ENCODE measurements at regions not wholly inside any gene's neighbourhood (a gene's known extent, or its start where the extent isn't known, plus 50 kb on each side); places are given as distances from the start of the nearest gene placed in this dataset.
A peak's percentile ranks its signal among the peaks of the same experiment; 100 is the strongest.

DNA sequence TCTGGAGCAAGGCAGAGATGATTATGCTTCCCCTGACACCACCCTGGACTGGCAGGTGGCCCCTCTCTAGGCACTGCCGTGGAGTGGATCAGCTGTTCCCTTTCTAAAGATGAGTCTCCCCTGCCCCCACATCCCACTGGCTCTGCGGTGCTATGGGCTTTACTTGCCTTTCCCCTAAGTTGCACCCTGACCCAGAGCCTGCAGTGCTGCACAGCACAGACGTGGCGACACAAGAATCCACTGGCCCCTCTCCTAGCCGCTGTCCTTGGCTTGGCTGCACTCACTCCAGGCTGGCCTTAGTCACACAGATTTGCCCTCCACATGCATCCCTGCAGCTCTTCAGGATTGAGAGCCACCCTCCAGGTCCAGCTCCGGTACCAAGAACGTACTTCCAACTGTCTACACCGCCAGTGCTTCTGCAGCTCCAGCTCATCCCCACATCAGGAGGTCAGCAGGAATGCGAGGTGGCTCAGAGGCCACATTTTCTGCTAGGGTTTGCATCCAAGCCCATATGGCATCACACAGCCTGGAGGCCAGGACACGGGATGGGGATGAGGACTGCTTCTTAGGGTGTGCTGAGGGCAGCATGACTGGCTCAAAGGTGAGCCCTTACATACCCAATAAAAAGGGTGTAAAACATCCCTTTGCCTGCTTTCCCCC lies 82.4 kb upstream of the RASGRF1 start:
- ATAC-seq (no peak), DNase-seq (no peak)
- H3K4me1 ChIP-seq, result peaks cover 4% of the 10 kb centered on the region
- TF ChIP-seq, protein P1, sequence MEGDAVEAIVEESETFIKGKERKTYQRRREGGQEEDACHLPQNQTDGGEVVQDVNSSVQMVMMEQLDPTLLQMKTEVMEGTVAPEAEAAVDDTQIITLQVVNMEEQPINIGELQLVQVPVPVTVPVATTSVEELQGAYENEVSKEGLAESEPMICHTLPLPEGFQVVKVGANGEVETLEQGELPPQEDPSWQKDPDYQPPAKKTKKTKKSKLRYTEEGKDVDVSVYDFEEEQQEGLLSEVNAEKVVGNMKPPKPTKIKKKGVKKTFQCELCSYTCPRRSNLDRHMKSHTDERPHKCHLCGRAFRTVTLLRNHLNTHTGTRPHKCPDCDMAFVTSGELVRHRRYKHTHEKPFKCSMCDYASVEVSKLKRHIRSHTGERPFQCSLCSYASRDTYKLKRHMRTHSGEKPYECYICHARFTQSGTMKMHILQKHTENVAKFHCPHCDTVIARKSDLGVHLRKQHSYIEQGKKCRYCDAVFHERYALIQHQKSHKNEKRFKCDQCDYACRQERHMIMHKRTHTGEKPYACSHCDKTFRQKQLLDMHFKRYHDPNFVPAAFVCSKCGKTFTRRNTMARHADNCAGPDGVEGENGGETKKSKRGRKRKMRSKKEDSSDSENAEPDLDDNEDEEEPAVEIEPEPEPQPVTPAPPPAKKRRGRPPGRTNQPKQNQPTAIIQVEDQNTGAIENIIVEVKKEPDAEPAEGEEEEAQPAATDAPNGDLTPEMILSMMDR (IDR thresholded peaks at IDR 0.05), result no peak
- no peak for TF ChIP-seq POLR2A (IDR thresholded peaks at IDR 0.05)
- no peak overlapping the region for H3K4me3 ChIP-seq
- whole genome bisulfite sequencing, 2 donors, result 80% methylated on average over 10 of the region's 10 CpGs
- no peak overlapping the region for H3K27ac ChIP-seq
- intact Hi-C loops (cut with DNase I), result no loop called here
- no peaks in the 10 kb centered on the region for H3K36me3 ChIP-seq (replicated peaks in 1 of 2; ENCODE audit: insufficient read depth in 1 of 2, low read depth in 2 of 2)
- H3K9me3 ChIP-seq, result no peaks in the 10 kb centered on the region
- no peaks in the 10 kb centered on the region for H3K27me3 ChIP-seq

DNA sequence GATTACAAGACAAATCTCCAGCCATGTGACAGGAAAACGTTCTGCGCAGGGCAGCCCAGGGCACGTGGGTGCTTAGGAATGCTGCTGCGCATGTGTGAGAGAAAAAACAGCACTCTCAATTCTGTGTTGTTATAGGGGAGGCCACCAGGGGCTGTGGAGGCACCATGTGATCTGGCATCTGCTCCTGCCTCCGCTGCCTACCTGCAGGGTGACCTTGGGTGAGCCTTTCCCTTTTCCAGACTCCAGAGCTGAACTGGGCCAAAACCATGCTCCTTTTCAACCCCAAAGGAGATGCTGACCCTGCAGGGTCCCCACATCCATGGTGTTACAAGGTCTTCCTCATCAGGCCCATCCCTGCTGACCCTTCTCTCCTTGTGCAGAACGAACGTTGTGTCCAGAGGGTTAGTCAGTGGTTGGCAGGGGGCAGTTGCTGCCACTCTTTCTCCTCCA lies 81.5 kb upstream of the RASGRF1 start:
- DNase-seq (peak; percentile 33 to 59 (median 46)), ATAC-seq (peak; percentile 21)
- H3K9me3 ChIP-seq, result no peaks in the 10 kb centered on the region
- H3K36me3 ChIP-seq (replicated peaks in 1 of 2; ENCODE audit: insufficient read depth in 1 of 2, low read depth in 2 of 2), result no peaks in the 10 kb centered on the region
- no peak overlapping the region for H3K4me3 ChIP-seq
- intact Hi-C loops (cut with DNase I), result no loop called here
- H3K4me1 ChIP-seq, result peaks cover 4% of the 10 kb centered on the region
- no peak overlapping the region for H3K27ac ChIP-seq
- no peaks in the 10 kb centered on the region for H3K27me3 ChIP-seq
- TF ChIP-seq POLR2A (IDR thresholded peaks at IDR 0.05), result no peak
- TF ChIP-seq, protein P1 (IDR thresholded peaks at IDR 0.05), result peak in 4 of 7 experiments; percentile 22 to 33 (median 24)
- WGBS, 2 donors, result 28 to 34% methylated on average over 6 to 7 of the region's 7 CpGs

DNA sequence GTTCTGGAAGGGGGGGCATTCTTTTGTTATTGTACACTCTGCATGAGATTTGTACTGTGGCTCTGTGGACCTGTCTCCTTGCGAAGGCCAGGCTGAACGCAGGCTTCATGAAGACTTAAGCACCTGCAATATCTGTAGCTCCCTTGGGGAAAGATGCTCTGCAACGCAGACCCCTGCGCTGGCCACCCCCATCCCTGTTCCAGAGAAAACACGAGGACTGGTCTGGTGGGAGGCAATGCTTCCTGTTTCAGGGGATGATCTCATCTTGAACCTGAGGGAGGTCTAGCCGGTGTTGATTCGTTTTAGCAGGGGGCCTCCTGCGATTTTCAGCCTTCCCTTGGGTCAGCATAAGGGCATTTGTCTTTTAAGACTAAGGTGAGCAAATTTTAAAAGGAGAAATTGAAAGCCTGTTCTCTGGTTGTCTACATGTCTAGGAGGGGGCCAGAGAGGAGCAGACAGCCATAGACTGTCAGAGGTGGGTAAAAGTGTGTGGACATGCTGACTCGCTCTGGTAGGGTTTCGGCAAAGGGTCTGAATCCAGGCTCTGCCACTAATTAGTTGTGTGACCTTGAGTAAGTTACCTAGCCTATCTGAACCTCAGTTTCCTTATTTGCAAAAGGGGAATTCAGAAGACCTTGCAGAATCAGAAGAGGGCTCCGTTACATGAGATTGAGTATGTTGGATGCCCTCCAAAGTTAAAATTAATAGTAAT lies 80.9 kb upstream of the RASGRF1 start:
- no peaks in the 10 kb centered on the region for H3K36me3 ChIP-seq (replicated peaks in 1 of 2; ENCODE audit: insufficient read depth in 1 of 2, low read depth in 2 of 2)
- DNase-seq (no peak), ATAC-seq (no peak)
- TF ChIP-seq, protein P1 (IDR thresholded peaks at IDR 0.05), result no peak
- TF ChIP-seq POLR2A (IDR thresholded peaks at IDR 0.05), result no peak
- H3K9me3 ChIP-seq, result no peaks in the 10 kb centered on the region
- intact Hi-C loops (cut with DNase I), result no loop called here
- peaks cover 4% of the 10 kb centered on the region for H3K4me1 ChIP-seq
- no peaks in the 10 kb centered on the region for H3K27me3 ChIP-seq
- 47 to 58% methylated on average over 9 to 11 of the region's 11 CpGs for WGBS, 2 donors
- no peak overlapping the region for H3K4me3 ChIP-seq
- H3K27ac ChIP-seq, result no peak overlapping the region

DNA sequence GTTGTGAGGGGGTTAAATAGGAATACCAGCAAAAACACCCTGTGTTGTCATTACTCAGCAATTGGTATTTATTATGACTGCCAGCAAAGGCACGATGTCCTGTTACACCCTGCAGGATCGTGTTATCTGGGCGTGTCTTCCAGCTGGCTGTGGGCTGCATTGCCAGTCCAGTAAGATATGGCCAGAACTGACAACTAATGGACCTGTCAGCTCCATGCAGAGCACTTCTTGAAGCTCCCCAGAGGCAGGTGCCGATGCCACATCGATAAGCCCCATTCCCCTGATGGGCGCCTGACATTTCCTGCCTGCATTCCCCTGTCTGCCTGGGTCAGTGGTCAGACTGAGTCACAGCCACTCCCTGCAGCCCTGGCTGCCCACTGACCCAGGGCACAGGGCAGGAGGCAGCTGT lies 79.7 kb upstream of the RASGRF1 start:
- DNase-seq (no peak), ATAC-seq (no peak)
- no peak overlapping the region for H3K27ac ChIP-seq
- intact Hi-C loops (cut with DNase I), result no loop called here
- H3K9me3 ChIP-seq, result no peaks in the 10 kb centered on the region
- no peaks in the 10 kb centered on the region for H3K36me3 ChIP-seq (replicated peaks in 1 of 2; ENCODE audit: insufficient read depth in 1 of 2, low read depth in 2 of 2)
- H3K4me3 ChIP-seq, result no peak overlapping the region
- peaks cover 4% of the 10 kb centered on the region for H3K4me1 ChIP-seq
- 20 to 25% methylated on average over 3 to 6 of the region's 6 CpGs for WGBS, 2 donors
- H3K27me3 ChIP-seq, result no peaks in the 10 kb centered on the region
- TF ChIP-seq, protein P1 (IDR thresholded peaks at IDR 0.05), result no peak
- TF ChIP-seq POLR2A (IDR thresholded peaks at IDR 0.05), result no peak
